ENCODE measurements at regions not wholly inside any gene's neighbourhood (a gene's known extent, or its start where the extent isn't known, plus 50 kb on each side); places are given as distances from the start of the nearest gene placed in this dataset.

GRCh38 chr15:97470417-97470816, 490.1 kb upstream of the ARRDC4 start:
- no peaks in the 10 kb centered on the region for H3K4me1 Mint-ChIP-seq
- no peak overlapping the region for H3K4me3 Mint-ChIP-seq

DNA sequence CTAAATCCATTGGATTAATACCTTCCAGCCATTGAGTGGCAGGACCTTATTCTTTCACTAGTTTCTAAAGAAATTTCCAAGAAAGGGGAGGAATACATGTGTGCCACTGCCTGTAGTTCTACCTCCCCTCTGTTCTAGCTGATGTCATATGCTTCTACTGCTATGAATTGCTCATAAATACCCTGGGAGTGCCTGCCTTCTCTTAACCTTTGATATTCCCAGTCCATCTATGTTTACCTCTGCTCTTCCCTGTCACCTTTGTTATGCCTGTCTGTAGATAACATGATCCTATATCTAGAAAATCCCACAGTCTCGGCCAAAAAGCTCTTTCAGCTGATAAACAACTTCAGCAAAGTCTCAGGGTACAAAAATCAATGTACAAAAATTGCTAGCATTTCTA, 486.9 kb upstream of the ARRDC4 start:
- Mint-ChIP-seq H3K4me3 (no peak overlapping the region), H3K4me1 (no peaks in the 10 kb centered on the region), H3K27ac (no peak overlapping the region), H3K36me3 (no peaks in the 10 kb centered on the region), H3K9me3 (no peaks in the 10 kb centered on the region), H3K27me3 (no peaks in the 10 kb centered on the region)

More at GRCh38 chr15:97470417-97470816, 490.1 kb upstream of the ARRDC4 start:
- Mint-ChIP-seq H3K36me3 (no peaks in the 10 kb centered on the region), H3K9me3 (no peaks in the 10 kb centered on the region), H3K27me3 (peaks cover 2% of the 10 kb centered on the region), H3K27ac (no peak overlapping the region)

DNA sequence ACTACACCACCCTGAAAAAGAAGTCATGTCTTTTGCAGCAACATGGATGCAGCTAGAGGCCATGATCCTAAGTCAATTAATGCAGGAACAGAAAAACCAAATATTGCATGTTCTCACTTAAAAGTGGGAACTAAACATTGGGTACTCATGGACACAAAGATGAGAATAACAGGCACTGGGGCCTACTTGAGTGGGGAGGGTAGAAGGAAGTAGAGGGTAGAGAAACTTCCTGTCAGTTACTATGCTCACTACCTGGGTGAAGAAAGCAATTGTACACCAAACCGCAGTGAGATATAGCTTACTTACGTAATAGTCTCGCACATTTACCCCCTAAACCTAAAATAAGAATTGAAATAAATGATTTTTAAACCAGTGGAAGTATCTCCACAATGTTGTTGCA, 480.5 kb upstream of the ARRDC4 start:
- Mint-ChIP-seq H3K4me3 (no peak overlapping the region), H3K27me3 (no peaks in the 10 kb centered on the region), H3K27ac (no peak overlapping the region), H3K4me1 (no peaks in the 10 kb centered on the region), H3K9me3 (peaks cover 5% of the 10 kb centered on the region), H3K36me3 (no peaks in the 10 kb centered on the region)

DNA sequence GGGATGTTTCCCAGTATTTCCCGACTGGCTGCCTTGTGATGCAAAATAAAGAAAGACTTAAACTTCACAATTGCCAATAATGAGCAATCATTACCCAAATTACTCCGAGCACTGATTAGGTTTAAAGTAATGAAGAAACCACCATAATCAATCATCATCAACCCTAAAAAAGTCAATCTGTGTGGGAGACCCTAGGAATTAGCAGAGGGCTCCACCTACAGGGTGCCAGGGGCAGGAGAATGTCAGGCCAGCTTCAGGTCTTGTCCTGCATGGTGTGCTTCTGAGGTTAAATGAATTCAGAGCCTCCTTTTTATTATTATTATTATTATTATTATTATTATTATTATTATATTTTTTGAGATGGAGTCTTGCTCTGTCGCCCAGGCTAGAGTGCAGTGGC, 478.0 kb upstream of the ARRDC4 start:
- Mint-ChIP-seq H3K9me3 (peaks cover 5% of the 10 kb centered on the region), H3K27ac (no peak overlapping the region), H3K4me1 (no peaks in the 10 kb centered on the region), H3K36me3 (no peaks in the 10 kb centered on the region), H3K27me3 (peaks cover 2% of the 10 kb centered on the region), H3K4me3 (no peak overlapping the region)

GRCh38 chr15:97483232-97483631, 477.3 kb upstream of the ARRDC4 start:
- H3K36me3 Mint-ChIP-seq: no peaks in the 10 kb centered on the region
- no peak overlapping the region for H3K27ac Mint-ChIP-seq
- H3K27me3 Mint-ChIP-seq: peaks cover 2% of the 10 kb centered on the region
- H3K4me3 Mint-ChIP-seq: no peak overlapping the region
- H3K9me3 Mint-ChIP-seq: peaks cover 5% of the 10 kb centered on the region
- no peaks in the 10 kb centered on the region for H3K4me1 Mint-ChIP-seq

DNA sequence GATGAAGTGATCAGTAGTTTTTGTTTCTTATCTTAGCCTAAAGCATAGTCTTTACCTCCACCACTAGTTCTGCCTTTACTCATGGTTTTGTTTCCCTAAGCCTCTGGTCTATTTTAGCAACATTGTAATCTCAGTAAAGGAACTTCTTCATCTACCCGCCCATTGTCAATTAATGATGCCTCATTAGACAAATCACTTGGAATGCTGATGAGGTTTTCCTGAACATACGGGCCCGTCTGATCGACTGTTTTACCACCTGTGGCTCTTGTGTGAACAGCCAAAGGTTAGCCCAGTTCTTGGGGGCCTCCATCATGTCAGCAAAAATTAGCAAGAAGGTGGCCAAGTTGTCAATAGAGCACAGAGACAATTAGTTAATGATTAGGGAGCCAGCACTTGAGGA, 470.1 kb upstream of the ARRDC4 start:
- Mint-ChIP-seq H3K4me1 (no peaks in the 10 kb centered on the region), H3K27ac (no peak overlapping the region), H3K9me3 (no peaks in the 10 kb centered on the region), H3K4me3 (no peak overlapping the region), H3K27me3 (peaks cover 2% of the 10 kb centered on the region), H3K36me3 (no peaks in the 10 kb centered on the region)

DNA sequence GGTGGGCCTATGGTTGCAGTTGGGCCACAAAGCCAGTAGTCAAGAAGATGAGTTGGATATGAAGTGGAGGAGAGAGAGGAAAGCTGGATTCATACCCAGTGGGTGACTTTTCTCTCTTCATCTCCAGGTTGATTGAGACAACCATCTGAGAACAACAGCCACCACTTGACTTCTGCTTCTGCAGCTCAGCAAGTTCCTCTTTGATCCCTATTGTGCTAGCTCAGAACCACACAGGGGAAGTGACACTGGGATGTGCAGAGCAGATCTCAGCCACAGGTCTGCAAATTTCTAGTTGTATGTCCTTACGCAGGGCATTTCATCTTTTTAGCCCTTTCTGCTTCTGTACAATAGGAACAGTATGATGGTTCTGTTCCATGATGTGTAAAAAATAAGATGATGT, 459.2 kb upstream of the ARRDC4 start:
- H3K4me1 Mint-ChIP-seq: no peaks in the 10 kb centered on the region
- H3K4me3 Mint-ChIP-seq: no peak overlapping the region
- no peaks in the 10 kb centered on the region for H3K27me3 Mint-ChIP-seq
- no peaks in the 10 kb centered on the region for H3K36me3 Mint-ChIP-seq
- H3K27ac Mint-ChIP-seq: no peak overlapping the region
- H3K9me3 Mint-ChIP-seq: peaks cover 6% of the 10 kb centered on the region

GRCh38 chr15:97502038-97502437, 458.5 kb upstream of the ARRDC4 start:
- H3K27ac Mint-ChIP-seq: no peak overlapping the region
- H3K9me3 Mint-ChIP-seq: peaks cover 6% of the 10 kb centered on the region
- H3K36me3 Mint-ChIP-seq: no peaks in the 10 kb centered on the region
- no peaks in the 10 kb centered on the region for H3K27me3 Mint-ChIP-seq
- no peak overlapping the region for H3K4me3 Mint-ChIP-seq
- no peaks in the 10 kb centered on the region for H3K4me1 Mint-ChIP-seq

GRCh38 chr15:97504031-97504792, 456.3 kb upstream of the ARRDC4 start:
- peaks cover 6% of the 10 kb centered on the region for H3K9me3 Mint-ChIP-seq
- no peaks in the 10 kb centered on the region for H3K4me1 Mint-ChIP-seq
- H3K36me3 Mint-ChIP-seq: no peaks in the 10 kb centered on the region
- no peak overlapping the region for H3K27ac Mint-ChIP-seq
- H3K27me3 Mint-ChIP-seq: no peaks in the 10 kb centered on the region
- H3K4me3 Mint-ChIP-seq: no peak overlapping the region

DNA sequence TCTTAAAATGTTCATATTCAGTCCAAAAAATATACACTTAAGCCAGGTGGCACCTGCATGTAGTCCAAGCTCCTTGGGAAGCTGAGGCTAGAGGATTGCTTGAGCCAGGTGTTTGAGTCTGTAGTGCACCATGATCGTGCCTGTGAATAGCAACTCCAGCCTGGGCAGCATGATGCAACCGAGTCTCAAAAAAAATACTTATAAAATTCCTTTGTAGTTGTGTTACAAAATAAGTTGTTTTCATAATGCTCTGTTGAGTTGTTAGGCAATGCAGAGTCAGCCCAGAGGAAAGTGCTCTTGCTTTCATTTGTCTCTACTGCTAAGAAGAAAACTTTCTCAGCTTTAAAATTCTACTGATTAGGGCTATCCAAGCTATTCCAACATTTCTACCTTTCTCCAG, 442.8 kb upstream of the ARRDC4 start:
- no peak overlapping the region for H3K27ac Mint-ChIP-seq
- H3K36me3 Mint-ChIP-seq: no peaks in the 10 kb centered on the region
- H3K4me1 Mint-ChIP-seq: no peaks in the 10 kb centered on the region
- no peak overlapping the region for H3K4me3 Mint-ChIP-seq
- no peaks in the 10 kb centered on the region for H3K27me3 Mint-ChIP-seq
- H3K9me3 Mint-ChIP-seq: no peaks in the 10 kb centered on the region

DNA sequence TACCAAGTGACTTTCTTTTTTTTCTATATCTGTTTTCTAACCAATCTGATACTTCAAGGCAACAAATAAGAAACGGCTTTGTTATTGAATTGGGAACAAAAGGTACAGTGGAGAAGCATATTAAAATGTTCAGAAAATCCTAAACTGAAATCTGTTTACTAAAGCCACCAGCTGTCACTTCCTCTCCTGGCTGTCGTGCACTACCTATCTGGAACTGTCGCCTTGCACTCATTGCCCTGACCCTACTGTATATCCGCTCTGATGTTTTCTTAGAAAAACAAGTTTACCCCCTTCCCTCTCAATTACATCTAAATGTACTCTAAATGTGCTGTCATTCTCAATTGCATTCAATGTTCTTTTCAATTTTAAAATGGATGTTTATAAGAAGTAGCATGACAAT, 439.8 kb upstream of the ARRDC4 start:
- Mint-ChIP-seq H3K9me3 (peaks cover 4% of the 10 kb centered on the region), H3K36me3 (no peaks in the 10 kb centered on the region), H3K4me3 (no peak overlapping the region), H3K4me1 (no peaks in the 10 kb centered on the region), H3K27me3 (no peaks in the 10 kb centered on the region), H3K27ac (no peak overlapping the region)

DNA sequence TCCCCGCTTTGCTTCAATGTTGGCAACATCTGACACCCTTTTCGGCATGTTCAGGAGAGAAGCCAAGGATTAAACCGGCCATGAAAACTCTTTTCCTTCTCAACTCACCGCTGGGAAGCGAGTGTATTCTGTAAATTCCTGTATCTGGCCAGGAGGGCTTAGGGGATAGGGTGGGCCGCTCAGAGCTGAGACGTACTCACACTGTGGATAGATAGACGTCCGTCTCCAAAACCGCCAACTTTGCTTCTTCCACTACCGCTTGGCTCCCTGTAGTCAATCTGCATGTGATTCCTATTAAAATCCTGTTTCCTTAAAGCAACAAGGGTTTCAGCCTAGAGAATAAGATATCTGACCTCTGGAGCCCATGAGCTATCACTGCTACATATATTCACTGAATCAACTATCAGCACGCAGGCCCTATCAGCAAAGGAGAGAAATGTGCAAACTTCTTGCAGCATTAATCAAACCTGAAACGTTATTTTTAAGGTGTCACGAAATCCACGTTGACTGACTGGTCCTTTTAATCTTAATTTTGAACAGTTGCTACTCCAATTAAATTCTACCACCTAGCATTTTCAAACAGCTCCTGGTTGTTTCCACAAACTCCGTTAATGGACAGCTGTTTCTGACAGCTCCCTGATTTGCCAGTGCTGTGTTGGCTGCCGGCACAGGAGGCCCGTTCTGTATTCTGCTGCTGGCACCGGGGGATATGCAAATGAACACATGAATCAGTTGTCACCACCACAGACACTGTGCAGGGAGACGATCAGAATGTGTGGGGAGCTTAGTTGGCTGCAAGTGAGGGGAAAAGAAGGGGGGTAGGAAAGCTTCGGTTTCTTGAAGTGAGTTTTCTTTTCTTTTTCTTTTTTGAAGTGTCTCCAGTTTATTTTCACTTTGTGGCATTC, 438.9 kb upstream of the ARRDC4 start:
- Mint-ChIP-seq H3K27me3 (no peaks in the 10 kb centered on the region), H3K27ac (no peak overlapping the region), H3K4me1 (no peaks in the 10 kb centered on the region), H3K36me3 (no peaks in the 10 kb centered on the region), H3K4me3 (no peak overlapping the region), H3K9me3 (peaks cover 4% of the 10 kb centered on the region)

DNA sequence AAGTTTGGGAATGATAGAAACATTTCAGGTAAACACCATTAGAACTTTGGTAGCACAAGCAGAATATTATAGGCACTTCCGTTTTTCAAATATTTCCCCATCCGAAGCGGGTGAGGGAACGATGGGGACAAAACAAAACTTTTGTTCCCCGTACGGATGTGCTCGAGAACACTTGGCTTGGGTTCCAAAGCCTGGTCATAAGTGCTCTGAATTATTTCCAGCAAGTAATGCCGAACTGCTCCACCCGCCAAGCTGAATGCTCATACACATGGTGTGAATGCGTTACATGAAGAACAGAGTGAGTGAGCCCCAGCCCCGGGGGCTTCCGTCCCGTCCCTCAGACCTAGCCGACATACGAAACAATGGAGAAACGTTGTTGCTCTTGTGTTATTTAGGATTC, 438.2 kb upstream of the ARRDC4 start:
- H3K27ac Mint-ChIP-seq: no peak overlapping the region
- H3K9me3 Mint-ChIP-seq: peaks cover 4% of the 10 kb centered on the region
- no peak overlapping the region for H3K4me3 Mint-ChIP-seq
- H3K36me3 Mint-ChIP-seq: no peaks in the 10 kb centered on the region
- no peaks in the 10 kb centered on the region for H3K4me1 Mint-ChIP-seq
- no peaks in the 10 kb centered on the region for H3K27me3 Mint-ChIP-seq

DNA sequence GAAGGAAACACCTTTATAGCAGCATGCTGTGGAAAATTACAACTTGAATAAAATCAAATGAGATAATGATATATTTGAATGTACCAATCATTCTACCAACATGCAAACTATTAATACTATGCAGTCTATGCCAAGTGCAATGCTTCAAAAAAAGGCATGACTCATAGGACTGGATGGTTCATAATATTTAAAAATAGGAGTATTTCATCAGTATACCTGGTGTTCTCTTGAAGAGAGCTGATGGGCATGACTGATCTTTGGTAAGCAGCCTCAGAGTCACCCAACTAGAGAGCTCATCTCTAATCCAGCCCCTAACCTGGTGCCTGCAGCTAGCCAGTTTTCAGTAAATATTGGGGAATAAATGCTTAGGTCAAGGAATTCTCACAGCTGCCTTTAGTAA, 434.7 kb upstream of the ARRDC4 start:
- Mint-ChIP-seq H3K36me3 (no peaks in the 10 kb centered on the region), H3K27ac (no peak overlapping the region)

GRCh38 chr15:97528238-97528637, 432.3 kb upstream of the ARRDC4 start:
- Mint-ChIP-seq H3K36me3 (no peaks in the 10 kb centered on the region), H3K4me1 (no peaks in the 10 kb centered on the region), H3K27me3 (peaks cover 2% of the 10 kb centered on the region), H3K27ac (no peak overlapping the region), H3K4me3 (no peak overlapping the region), H3K9me3 (peaks cover 4% of the 10 kb centered on the region)

More for the DNA sequence above, 434.7 kb upstream of the ARRDC4 start:
- H3K27me3 Mint-ChIP-seq: no peaks in the 10 kb centered on the region
- no peak overlapping the region for H3K4me3 Mint-ChIP-seq
- H3K4me1 Mint-ChIP-seq: no peaks in the 10 kb centered on the region
- peaks cover 4% of the 10 kb centered on the region for H3K9me3 Mint-ChIP-seq

DNA sequence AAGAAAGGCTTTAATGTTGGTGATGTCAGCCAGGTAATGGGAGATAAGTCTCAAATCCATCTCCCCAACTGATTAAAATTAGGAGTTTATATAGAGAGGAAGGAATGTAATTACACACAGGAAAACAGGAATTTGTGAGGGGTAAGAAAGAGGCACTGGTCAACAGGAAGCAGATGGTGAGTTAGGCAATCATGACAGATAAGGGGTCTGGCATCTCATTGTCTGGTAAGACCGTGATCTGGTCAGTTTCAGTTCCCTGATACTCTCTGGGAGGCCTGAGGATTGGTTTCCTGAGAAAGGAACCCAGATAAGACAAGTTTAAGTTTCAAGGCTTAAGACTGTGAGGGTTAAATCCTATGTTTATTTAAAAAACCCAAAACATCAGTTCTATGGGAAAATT, 414.7 kb upstream of the ARRDC4 start:
- H3K4me1 Mint-ChIP-seq: no peaks in the 10 kb centered on the region
- peaks cover 22% of the 10 kb centered on the region for H3K9me3 Mint-ChIP-seq
- no peak overlapping the region for H3K27ac Mint-ChIP-seq
- no peaks in the 10 kb centered on the region for H3K27me3 Mint-ChIP-seq
- no peak overlapping the region for H3K4me3 Mint-ChIP-seq
- H3K36me3 Mint-ChIP-seq: no peaks in the 10 kb centered on the region

Measured in activated naive CD4-positive, alpha-beta T cell treated with anti-CD3 and anti-CD28 coated beads, Interleukin-2, amount 50 U/mL, for 24 hours (primary cell).